GM18498 (cell line): ENCODE measurements at regions not wholly inside any gene's neighbourhood (a gene's known extent, or its start where the extent isn't known, plus 50 kb on each side); places are given as distances from the start of the nearest gene placed in this dataset.
A peak's percentile ranks its signal among the peaks of the same experiment; 100 is the strongest.

ENCODE experiments used
- ATAC-seq: cut with Tn5 transposase; IDR thresholded peaks from one replicate; pipeline ENCODE4 v1.9.1; 2021; ENCODE audit warnings: mild to moderate bottlenecking, moderate library complexity; ENCODE audit not compliant: unreplicated experiment

DNA sequence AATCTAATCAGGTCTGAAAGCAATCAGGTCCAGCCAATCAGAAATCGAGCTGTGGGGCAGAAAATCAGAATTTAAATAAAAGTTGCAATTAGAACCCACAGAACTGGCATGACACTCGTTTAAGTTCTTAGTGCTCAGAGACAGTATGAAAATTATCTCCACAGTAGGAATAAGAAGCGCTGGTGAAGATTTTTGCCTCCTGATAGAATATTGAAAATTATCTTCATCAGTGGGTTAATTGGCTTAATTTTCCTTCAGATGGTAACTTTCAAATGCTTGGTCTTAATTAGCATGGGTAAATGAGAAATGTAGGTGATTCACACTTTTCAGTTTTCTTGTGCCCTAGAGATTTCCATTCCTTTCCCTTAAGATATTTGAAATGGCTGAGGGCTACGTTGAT is 109.1 kb upstream of the MDFIC2 start:
- ATAC-seq, result no peak

DNA sequence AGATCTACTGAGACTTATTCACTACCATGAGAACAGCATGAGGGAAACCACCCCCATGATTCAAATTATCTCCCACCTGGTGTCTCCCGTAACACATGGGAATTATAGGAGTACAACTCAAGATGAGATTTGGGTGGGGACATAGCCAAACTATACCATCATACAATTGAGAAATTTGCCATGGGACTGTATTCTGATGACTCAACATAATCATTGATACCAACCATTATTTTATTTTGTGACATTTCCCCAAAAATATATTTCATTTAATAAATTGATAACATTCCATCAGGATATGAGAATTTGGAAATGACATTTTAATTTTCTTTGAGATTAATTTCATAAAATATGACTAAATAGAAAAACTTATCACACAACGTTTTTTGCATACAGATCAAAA is 96.6 kb upstream of the MDFIC2 start:
- ATAC-seq, result no peak

DNA sequence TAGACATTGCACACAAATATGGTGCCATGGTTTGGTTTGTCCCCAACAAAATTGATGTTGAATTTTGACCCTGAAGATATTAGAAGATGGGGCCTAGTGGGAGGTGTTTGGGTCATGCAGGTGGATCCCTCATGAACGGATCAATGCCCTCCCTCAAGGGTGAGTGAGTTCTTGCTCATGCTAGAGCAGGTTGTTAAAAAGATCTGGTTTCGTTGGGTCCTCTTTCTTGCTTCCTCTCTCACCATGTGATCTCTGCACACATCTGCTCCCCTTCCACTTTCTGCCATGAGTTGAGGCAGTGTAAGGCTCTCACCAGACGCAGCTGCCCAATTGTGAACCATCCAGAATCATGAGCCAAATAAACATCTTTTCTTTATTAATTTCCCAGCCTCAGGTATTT is 87.8 kb upstream of the MDFIC2 start:
- ATAC-seq, result peak; percentile 76

DNA sequence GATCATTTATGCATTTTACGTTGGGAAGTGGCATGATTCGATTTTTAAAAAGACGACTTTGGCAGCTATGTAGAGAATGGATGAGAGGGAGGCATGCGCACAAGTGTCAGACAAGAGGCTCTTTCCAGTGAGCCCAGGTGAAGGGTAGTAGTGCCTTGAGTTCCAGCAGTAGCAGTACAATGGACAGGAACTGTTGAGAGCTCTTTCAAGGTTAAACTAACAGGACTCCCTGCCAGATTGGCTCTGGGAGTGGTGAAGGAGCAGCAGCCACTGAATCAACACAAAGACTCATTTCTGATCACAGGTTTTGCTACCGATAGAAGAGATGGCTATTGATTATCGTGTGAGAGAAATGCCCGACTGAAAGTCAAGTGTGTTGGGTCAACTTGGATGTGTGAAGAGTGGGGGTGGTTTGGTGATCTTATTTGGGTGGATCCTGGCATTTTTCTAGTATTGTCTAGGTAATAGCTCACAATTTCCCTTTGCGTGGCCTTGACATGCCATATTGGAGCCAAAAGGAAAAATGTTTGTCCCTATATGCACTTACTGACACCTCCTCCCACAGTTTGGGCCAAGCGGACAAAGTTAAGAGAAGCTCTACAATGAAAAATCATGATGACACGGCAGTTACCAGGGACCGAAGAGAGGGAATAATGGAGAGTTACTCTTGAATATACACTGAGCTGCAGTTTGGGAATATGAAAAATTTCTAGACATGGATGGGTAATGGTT is 81.6 kb upstream of the MDFIC2 start:
- ATAC-seq, result no peak

GRCh38 chr3:70392227-70392626 is 79.8 kb upstream of the MDFIC2 start:
- no peak for ATAC-seq

DNA sequence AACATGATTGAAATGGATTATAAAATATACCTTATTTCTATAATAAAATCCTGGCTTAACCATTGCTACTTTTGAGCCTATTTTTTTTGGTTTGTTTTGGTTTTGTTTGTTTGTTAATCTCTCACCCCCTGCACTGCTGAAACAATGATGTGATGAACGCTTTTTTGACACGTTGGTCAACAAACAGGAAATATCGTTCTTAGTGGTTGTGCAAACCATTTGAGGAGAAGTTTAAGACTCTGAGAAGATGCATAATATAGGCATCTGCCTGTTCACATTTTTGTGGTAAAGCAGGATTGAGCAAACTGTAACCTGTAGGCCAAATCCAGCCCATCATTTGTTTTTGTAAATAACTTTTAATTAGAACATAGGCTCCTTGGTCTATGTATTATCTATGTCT is 75.5 kb upstream of the MDFIC2 start:
- ATAC-seq, result no peak

- ATAC-seq, result no peak
Measured at GRCh38 chr3:70386846-70387245, 74.4 kb upstream of the MDFIC2 start.

GRCh38 chr3:70386043-70386442 is 73.6 kb upstream of the MDFIC2 start:
- ATAC-seq, result no peak

DNA sequence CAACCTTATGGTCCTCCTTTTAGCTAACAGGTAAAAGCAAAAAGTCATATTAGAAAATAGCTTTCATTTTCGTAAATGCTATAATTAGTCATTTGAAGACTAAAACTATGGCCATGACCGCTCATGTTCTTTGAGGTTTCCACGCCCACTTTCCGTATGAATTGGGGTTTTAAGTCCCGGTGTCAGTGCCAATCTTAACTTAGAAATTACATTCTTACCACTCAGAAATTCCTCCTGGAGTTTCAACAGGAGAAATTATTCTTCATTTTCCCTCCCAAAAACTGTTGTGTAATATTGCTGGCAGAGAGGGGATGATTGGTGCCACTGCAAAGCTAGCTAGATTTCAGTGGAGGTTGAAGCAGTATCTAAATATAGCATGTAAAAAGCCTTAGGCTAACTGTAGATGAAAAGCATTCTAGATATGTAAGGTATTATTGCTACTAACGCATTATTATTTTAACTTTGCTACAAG is 71.0 kb upstream of the MDFIC2 start:
- peak; percentile 98 for ATAC-seq

DNA sequence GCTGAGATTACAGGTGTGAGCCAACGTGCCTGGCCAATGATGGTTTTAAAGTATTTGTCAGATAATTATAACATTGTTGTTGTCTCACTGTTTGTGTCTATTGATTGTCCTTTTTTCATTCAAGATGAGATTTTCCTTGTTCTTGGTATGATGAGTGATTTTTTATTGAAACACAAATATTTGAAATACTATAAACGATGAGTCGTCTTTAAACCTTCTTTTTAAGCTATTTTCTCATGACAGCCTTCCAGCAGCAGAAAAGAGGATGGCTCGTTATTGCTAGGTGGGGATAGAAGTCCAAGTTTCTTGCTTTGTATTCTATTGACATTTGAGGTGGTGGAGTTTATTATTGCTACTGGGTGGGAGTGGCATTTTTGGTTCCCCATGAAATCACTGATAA is 61.7 kb upstream of the MDFIC2 start:
- ATAC-seq, result no peak
